ENCODE measurements at regions not wholly inside any gene's neighbourhood (a gene's known extent, or its start where the extent isn't known, plus 50 kb on each side); places are given as distances from the start of the nearest gene placed in this dataset.

DNA sequence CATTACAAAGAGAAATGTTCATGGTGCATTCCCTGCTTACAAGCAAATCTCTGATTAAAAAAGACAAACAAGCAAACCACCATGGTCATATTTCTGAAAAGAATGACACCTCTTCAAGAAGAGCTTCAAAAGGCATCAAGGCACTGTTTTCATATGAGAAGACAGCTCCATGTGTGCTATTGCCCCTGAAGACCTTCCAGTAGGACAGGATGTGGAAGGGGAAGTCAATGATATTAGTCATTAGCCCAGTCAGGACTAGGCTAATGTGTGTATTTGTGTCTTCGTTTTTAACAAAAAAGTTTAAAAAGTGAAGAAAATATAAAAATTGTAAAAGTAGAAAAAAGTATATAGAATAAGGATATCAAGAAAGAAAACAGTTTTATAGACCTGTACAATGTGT lies 534.7 kb upstream of the ARGLU1 start:
- no peak for TF ChIP-seq CTCF (IDR thresholded peaks at IDR 0.05)
- TF ChIP-seq POLR2A (IDR thresholded peaks at IDR 0.05) = no peak
- WGBS (ENCODE audit: insufficient coverage, low coverage, low lambda C conversion rate, missing lambda C conversion rate) = 7% methylated on average over 1 of the region's 1 CpG
- DNase-seq (no peak), ATAC-seq (no peak)
- H3K4me3 ChIP-seq = no peak overlapping the region
- H3K4me1 ChIP-seq = no peaks in the 10 kb centered on the region
- H3K9me3 ChIP-seq = no peaks in the 10 kb centered on the region
- H3K36me3 ChIP-seq = no peaks in the 10 kb centered on the region
- no peaks in the 10 kb centered on the region for H3K27me3 ChIP-seq
- H3K27ac ChIP-seq = no peak overlapping the region
- intact Hi-C loops (cut with DNase I) = no loop called here

GRCh38 chr13:107099661-107100060 lies 531.7 kb upstream of the ARGLU1 start:
- TF ChIP-seq POLR2A (IDR thresholded peaks at IDR 0.05) (no peak), CTCF (IDR thresholded peaks at IDR 0.05) (no peak)
- H3K4me3 ChIP-seq = no peak overlapping the region
- ATAC-seq (no peak), DNase-seq (no peak)
- intact Hi-C loops (cut with DNase I) = no loop called here
- H3K9me3 ChIP-seq = no peaks in the 10 kb centered on the region
- H3K27me3 ChIP-seq = no peaks in the 10 kb centered on the region
- WGBS (ENCODE audit: insufficient coverage, low coverage, low lambda C conversion rate, missing lambda C conversion rate) = 89% methylated on average over 2 of the region's 3 CpGs
- H3K27ac ChIP-seq = no peak overlapping the region
- no peaks in the 10 kb centered on the region for H3K36me3 ChIP-seq
- no peaks in the 10 kb centered on the region for H3K4me1 ChIP-seq

DNA sequence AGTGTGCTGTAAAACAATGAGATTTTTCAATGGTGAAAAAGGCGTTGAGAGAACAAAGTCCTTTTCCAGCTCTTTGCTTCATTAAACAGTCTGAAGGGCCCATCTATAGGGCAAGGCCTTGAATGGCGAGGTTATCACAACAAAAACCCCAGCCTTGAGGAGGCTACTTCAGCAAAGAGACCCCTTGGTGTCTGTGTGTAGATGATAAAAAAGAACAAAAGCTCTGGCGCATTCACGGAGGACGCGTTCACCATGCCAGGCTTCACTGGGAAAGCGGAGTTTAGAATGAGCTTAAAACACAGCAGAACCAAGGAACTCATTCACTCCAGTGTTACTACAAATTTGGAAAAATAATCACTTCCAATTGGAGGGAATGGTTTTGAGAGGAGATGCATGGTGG lies 530.0 kb upstream of the ARGLU1 start:
- H3K4me1 ChIP-seq = no peaks in the 10 kb centered on the region
- intact Hi-C loops (cut with DNase I) = no loop called here
- DNase-seq = no peak
- 72% methylated on average over 7 of the region's 7 CpGs for WGBS (ENCODE audit: insufficient coverage, low coverage, low lambda C conversion rate, missing lambda C conversion rate)
- no peak for TF ChIP-seq CTCF (IDR thresholded peaks at IDR 0.05)
- TF ChIP-seq POLR2A (IDR thresholded peaks at IDR 0.05) = no peak
- H3K27ac ChIP-seq = no peak overlapping the region
- H3K4me3 ChIP-seq = no peak overlapping the region
- no peaks in the 10 kb centered on the region for H3K27me3 ChIP-seq
- H3K9me3 ChIP-seq = no peaks in the 10 kb centered on the region
- no peaks in the 10 kb centered on the region for H3K36me3 ChIP-seq
- no peak for ATAC-seq

- intact Hi-C loops (cut with DNase I) = no loop called here
- Histone ChIP-seq H3K27ac (no peak overlapping the region), H3K36me3 (no peaks in the 10 kb centered on the region), H3K4me3 (no peak overlapping the region), H3K27me3 (no peaks in the 10 kb centered on the region), H3K9me3 (no peaks in the 10 kb centered on the region), H3K4me1 (no peaks in the 10 kb centered on the region)
- 64% methylated on average over 2 of the region's 2 CpGs for WGBS (ENCODE audit: insufficient coverage, low coverage, low lambda C conversion rate, missing lambda C conversion rate)
- TF ChIP-seq POLR2A (IDR thresholded peaks at IDR 0.05) = no peak
- TF ChIP-seq CTCF (IDR thresholded peaks at IDR 0.05) = no peak
- ATAC-seq = no peak
- DNase-seq = no peak
Measured at GRCh38 chr13:107095876-107096275, 527.9 kb upstream of the ARGLU1 start.

- intact Hi-C loops (cut with DNase I) = no loop called here
- no peak overlapping the region for H3K4me3 ChIP-seq
- no peaks in the 10 kb centered on the region for H3K9me3 ChIP-seq
- TF ChIP-seq CTCF (IDR thresholded peaks at IDR 0.05) = no peak
- TF ChIP-seq POLR2A (IDR thresholded peaks at IDR 0.05) = no peak
- no peak overlapping the region for H3K27ac ChIP-seq
- DNase-seq = no peak
- H3K27me3 ChIP-seq = no peaks in the 10 kb centered on the region
- no peaks in the 10 kb centered on the region for H3K36me3 ChIP-seq
- H3K4me1 ChIP-seq = no peaks in the 10 kb centered on the region
- no peak for ATAC-seq
- 88% methylated on average over 1 of the region's 1 CpG for WGBS (ENCODE audit: insufficient coverage, low coverage, low lambda C conversion rate, missing lambda C conversion rate)
Measured at GRCh38 chr13:107091861-107092260, 523.9 kb upstream of the ARGLU1 start.
